HG03135 (cell line): ENCODE measurements at regions not wholly inside any gene's neighbourhood (a gene's known extent, or its start where the extent isn't known, plus 50 kb on each side); places are given as distances from the start of the nearest gene placed in this dataset.

Experiments used
- ATAC-seq: cut with Tn5 transposase; IDR thresholded peaks from one replicate; pipeline ENCODE4 v1.9.1; 2021; ENCODE audit warnings: mild to moderate bottlenecking, moderate library complexity; ENCODE audit not compliant: unreplicated experiment

DNA sequence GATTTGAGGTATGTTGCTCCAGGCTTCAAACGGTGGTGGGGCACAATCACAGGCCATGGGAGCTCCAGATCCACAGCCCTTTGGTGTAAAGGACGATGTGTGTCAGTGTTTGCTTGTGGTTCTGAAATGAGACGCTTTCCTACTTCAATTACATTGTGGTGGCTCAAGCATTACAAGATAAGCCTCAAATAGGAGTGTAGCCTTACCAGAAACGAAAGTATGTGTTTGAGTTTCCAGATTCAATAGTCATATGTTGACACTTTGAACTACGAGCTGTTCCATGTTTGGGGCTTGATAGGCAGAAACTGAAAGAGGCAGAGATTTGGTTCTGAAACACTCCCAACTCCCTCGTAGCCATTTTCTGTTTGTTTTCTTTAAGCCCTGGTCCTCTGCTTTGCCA is 187.1 kb downstream of the MYLK4 start:
- ATAC-seq, result peak; percentile 81

DNA sequence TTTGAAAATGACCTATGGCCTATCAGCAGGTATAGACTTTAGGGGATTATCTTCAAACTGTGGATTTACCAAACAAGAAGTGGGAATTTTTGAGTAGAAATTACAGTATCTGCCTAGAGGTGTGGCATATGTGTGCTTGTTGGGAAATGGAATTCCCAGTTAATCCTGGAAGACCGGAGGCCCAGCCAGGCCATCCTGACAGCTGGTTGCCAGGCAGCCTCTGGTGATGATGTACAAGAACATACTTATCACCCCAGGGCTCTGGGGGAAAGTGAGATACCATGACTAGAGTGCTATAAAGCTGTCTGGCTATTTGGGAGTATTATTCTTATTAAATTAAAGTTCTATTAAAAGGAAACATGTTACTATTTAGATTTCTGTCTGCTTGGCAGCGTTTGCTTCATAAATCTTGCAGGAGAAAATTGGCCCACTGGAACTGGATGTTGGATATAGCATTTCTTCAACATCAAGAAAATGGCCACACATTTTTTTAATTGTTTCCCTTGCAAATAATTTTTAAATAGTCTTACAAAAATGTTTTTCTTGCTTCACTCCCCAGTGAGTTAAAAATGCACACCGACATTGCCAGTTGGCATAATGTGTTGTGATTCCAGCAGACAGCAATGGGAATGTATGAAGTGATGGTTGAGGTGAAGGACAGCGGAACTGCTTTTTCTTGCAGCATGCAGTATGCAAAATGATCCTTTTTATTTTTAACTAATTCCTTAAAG is 187.8 kb downstream of the MYLK4 start:
- ATAC-seq, result no peak

DNA sequence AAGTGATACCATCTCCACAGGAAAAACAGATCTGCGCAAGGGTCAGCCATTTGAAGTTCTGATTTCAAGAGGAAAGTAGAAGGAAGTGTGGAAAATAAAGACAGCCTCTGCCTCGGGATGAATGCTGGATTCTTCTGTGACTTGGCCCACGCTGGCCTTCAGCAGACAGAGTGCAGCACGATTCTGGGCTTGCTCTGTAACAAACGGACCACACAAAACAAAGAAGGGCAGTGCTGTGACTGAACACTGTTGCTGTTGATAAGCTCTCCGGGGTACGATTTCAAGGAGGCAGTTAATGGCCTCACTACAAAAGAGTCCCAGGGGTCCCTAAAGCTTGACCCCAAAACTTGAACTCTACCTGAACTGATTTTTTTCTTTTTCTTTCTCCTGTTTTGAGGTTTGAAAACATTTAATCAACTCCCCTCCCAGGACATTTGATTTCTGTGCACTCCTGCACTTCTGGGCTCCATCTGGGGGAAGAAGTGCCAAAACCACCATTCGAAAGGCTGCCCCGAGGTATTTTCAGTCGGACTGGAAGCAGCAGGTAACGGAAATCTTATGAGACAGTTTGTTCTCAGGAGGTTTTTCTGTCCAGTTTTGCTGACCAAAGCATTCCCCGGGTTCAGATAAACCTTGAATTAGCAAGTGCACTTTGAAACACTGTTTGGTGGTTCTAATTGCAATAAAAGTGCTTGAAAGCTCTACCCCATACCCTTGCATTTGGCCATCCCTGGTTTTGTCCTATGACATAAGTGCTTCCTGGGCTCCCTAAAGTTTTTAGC is 189.6 kb downstream of the MYLK4 start:
- ATAC-seq, result no peak

DNA sequence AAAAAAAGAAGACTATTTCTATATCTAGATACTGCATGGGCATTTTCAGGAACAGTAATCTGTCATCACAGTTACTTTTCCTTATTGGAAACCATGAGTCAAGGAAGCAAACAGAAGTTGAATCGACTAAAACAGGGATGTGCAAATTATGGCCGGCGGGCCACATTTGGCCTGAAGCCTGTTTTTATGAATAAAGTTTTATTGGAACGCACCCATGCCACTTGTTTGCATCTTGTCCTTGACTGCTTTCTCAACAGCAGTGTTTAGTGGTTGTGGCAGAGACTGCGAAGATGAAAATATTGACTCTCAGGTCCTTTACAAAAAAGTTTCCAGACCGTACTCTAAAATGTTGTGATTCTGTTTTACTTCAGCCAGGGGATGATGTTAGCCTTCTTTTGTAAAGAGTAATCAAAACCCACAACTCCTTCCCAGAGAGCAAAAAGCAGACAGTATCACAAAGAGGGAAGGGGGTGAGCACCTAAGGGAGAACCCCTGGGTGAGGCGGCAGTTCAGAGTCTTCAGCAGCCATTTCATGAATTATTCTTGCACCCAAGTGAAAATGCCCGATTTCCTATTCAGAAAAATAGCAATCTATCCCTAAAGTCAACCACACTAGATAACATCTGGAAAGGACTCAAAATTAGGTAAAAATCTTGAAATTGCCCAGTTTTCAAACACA is 190.4 kb downstream of the MYLK4 start:
- no peak for ATAC-seq

DNA sequence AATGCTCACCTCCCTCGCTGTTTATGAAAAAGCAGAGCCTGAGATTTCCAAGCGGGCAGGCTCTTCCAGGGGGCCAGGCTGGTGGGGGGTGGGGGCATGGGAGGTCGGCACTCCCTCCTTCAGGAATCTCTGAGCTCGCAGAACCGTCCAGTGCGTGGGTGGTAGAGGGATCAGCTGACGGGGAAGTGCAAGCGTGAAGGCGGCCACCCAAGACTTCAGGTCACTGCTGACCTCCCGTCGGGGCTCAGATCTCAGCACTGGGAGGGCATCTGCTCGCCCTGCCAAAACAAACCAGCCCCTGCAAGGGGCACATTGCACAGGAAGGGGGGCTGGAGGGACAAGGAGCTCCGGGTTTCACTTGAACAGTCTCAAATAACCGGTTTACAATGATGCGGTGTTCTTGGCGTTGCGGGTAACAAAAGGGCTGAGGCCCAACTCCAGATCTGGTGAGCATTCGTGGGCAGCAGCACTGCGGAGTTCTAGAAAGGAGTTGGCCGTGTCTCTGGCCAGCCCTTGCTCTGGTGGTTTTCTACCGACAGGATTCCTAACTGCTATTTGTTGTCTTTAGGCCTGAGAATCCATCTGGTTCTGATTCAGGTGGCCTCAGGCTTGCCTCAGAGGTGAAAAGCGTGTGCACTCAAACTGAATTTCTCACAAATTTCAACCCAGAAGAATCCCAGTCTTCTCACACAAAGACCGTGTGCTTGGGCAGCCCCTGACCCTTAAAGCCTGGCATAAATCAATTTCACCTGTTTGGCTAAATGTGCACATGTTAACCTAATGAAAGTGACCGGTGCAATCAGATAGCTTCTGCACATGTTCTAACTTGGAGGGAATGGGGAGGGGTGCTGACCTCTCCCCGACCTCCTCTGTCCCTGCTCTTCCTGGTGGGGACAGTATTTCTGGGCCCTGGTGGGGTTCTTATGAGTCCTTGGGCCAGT is 191.6 kb downstream of the MYLK4 start:
- ATAC-seq, result no peak

DNA sequence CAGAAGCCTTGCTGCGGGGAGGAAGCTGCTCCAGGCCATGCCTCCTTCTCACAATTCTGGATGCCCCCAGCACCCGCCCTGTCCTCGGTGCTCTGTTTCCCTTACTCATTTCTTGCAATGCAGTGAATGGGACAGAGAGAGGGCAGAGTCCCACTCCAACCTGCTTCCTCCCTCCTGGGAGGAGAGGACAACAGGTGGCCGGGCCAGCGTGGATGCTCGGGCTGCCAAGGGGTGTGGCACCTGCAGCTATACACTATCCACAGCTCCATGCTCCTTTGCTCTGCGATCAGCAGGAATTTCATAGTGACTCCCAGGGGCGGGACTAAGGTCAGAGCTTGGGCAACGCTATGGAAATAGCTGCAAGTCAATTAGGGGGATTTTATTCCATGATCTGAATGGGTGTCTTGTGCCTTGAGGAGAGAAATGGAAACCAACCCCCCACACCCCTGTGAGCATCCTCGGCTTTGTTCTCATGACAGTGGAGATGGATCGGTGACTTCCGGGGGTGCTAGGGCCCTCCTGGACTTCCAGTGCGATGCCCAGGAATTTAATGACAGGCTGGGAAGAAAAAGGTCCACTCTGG is 192.5 kb downstream of the MYLK4 start:
- no peak for ATAC-seq

DNA sequence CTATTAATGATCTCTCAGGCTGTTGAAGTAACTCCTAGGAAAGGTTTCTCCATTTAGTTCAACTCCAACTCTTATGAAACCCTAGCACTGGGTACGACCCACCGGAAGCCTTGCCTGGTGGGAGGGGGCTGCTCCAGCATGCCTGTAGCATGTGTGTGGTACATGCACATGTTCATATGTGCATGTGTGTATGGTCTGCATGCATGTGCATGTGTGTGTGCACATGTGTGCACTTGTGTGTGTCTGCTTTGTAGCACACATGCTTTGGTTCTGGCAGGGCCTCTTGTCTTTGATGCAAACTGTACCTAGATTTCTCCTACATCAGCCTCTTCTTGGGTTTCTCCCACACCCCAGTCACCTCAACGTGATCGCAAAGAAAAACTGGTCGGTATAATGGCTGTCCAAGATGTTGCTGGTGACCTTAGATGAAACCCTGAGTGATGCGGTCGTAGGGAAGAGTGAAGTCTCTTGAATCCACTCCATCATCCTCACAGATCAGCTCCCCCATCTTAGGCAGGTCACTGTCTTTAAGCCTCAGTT is 193.5 kb downstream of the MYLK4 start:
- ATAC-seq, result no peak

DNA sequence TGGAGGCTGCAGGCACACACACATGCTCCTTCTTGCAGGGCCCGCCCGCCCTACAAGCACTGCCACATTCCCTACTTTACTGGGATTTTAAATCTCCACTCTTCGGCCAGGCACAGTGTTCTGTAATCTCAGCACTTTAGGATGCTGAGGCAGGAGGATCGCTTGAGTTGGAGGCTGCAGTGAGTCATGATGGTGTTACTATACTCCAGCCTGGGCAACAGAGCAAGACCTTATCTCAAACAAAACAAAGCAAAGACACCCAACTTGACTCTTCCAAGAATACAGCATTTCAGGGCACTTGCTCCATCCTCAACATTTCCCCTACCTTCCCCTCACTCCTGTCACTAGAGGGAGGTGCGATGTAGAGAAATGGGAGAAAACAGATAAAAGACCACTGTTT is 194.0 kb downstream of the MYLK4 start:
- no peak for ATAC-seq

DNA sequence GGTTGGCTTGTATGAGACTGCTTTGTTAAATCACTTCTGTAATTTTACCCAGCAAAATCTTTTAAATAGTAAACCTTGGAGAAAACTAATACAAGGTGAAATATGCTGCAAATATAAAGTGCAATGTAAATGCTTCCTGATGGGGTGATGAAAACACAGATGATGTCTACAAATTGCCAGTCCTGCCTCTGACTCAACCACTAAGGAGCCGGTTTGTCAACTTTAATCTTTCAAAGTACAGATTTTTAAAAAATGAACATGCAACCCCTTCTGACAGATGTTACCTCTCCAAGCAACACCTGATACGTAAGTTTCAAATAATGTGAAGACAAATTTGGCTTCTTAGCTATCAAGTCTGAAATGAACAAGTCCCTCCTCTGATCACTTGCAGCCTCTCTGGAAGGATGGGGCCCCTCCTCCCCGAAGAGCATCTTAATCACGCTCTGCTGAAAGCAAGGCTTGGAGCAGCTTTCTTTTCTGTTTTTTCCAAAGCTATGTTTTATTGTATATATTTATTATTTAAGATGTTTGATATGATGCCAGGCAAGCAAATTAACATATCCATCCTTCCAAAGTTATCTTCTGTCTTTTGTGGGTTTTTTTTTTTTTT is 196.0 kb downstream of the MYLK4 start:
- ATAC-seq, result no peak

DNA sequence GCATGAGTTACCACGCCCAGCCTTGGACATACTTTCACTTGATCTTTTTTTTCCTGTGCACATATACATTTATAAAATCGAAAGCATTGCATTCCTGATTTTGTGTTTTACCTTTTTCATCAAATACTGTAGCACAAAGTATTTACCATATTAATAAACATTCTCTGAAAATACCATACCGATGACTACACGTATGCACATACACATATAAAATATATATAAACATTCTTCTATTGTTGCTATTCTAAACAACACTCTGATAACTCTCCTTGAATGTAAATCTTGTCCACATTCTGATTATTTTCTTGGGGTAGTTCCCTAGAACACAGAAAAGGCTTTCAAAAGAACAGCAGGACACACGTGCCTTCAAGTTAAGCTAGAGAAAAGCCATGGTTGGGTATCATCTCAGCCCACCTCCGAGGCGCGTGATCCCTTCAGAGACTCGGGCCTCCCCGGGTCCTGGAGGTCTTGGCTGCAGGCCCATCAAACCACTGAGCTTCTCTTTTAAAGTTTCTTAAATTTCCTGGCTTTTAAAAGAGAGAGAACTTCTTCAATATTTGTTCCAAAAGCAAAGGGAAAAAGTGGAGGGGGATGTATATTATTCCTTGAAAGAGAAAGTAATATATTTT is 198.1 kb downstream of the MYLK4 start:
- ATAC-seq, result no peak

DNA sequence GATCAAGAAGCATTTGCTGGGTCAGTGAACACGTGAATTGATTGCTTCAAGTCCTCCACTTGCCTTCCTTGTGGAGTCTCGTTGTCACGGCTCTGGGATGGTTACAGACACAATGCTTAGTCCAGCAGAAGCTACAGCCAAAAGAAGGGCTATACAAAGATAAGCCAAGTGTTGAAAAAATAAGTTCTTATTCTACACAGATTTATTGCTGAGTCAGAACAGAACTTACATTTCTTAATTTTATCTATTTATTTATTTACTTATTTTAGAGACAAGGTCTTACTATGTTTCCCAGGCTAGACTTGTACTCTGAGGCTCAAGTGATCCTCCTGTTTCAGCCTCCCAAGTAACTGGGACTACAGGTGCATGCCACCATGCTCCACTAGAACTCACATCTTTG is 199.0 kb downstream of the MYLK4 start:
- ATAC-seq, result no peak

DNA sequence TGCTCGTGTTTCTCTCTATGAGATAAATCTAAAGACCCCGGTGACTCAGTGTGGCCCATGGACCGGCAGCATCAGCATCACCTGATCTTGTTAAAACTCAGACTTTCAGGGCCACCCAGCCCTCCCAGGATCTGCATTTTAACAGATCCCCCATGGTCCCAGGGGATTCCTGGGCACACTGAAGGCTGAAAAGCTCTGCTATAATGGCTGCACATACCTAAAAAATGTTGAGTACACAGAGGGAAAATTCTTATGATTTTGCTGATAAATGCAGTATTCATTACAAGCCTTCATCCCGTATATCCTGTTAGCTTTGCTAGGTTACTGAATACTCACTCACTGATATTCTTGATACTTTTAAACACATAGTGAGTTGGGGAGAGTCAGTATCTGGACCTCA is 200.5 kb downstream of the MYLK4 start:
- no peak for ATAC-seq

DNA sequence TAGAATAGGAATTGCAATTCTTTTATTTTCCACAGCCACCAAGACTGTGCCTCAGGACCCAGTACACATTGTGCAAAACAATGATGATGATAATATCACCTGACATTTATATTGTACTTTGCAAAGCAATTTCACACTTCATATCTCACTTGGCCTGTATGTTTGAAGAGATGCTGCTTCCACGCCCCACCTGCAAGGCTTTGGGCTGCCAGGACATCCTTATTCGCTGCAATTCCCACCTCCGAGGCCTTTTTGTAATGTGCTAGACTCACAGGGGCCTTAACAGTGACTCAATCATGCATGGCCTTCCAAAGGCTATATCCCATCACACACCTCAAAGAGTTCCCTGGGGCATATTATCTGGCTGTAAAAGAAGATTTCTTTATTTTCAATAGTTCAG is 200.9 kb downstream of the MYLK4 start:
- no peak for ATAC-seq

DNA sequence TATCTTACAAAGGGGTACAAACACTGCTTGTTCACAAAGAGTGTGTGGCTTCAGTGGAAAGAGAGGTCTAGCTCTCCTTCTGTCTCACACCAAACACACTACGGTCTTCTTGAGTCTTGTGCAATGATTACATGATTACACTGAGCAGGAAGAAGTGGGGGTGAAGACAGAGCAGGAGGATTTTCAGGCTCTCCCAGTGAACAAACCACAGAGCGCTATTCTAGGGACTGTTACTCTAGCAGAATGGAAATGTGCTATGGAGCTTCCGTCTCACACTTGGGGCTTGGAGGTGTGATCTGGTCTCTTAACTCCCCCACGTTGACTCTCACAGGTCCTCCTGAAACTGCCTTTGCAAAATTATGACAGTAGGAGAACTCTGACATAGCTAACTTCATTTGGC is 203.4 kb downstream of the MYLK4 start:
- no peak for ATAC-seq

DNA sequence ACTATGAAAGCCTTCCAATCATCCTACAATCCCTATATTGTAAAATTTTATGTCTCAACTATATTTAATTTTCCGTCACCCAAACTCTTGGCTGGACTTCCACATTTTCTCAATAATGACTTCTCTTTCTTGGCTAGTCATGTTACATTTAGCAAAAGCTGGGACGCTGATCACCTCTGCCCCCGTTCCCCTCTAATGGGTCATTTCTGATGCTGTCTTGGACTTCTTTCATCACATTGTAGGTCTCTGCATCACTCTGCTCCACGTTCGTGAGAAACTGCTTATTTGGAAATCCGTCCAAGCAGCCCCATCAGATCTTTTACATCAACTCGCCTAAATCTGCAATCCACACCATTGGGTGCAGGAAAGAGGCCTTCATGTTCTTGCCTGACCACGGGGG is 203.8 kb downstream of the MYLK4 start:
- ATAC-seq, result no peak

DNA sequence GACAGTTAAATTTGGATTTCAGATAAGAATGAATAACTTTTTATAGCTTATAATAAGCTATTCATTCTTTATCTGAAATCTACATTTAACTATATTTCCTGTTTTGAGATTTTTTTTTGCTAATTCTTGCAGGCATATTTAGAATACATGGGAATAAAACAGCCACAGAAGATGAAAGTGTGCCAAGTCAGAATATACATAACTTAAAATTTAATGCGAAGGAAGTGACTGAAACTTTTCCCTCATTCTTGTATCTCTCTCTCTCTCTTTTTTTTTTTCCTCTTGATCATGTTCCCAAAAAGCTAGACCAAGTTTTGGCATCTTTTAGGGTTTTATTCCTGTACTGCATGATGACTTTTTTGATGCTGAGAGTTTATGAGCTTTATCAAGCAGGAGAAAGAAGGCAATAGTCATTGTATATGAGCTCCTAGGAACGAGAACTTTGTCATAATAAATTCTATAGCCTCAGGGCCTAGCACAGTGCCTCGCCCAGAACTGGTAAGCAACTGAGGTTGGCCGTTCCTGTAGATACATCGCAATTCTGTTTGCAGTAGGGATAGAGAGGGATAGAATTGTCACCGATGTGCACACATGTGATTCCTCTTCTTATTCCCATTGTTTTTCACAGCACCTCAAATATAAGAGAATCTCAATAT is 205.2 kb downstream of the MYLK4 start:
- ATAC-seq, result no peak

DNA sequence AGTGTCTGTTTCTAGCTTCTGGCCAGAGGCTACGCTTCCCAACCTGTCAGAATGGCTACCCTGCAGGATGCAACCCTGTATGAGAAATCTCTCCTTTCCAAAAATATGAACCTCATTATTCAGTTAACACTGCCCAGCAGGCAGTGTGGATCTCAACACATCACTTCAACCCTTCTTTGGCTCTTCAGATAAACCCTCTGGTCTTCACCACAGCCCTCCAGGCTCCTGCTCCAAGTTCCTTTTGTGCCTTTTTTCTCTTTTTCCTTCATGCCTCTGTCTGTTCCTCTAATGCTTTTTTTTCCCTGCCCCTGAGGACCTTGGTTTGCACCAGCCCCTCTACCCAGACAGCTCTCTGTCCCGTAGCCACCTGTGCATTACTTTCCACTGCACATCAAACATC is 207.4 kb downstream of the MYLK4 start:
- ATAC-seq, result no peak

DNA sequence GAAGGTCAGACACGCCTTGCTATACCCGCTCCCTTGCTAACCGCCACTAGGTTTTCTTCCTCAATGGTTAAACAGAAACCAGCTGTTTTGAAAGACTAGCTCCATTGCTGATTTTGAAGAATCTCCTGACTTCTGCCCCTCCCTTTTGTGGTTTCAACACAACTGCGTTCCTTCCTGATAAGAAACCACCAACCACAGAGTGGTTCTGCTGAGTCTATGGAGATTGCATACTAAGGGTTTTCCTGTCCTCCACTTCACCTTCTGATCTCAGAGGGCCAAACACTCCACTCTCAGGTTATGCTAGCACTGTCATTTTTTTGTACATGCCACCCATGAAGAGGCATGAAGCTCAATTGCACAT is 207.9 kb downstream of the MYLK4 start:
- ATAC-seq, result peak; percentile 60
